HFF-Myc (cell line): ENCODE measurements at regions not wholly inside any gene's neighbourhood (a gene's known extent, or its start where the extent isn't known, plus 50 kb on each side); places are given as distances from the start of the nearest gene placed in this dataset.
A peak's percentile ranks its signal among the peaks of the same experiment; 100 is the strongest.

Experiments
- DNase-seq: peaks from one replicate; pipeline ENCODE4 v3.0.0-alpha.2; 2011; ENCODE audit warnings: low read depth; ENCODE audit errors: extremely low read depth
- H3K4me3 ChIP-seq: replicated peaks from 2 replicates; pipeline ENCODE4 v1.5.1; 2011; ENCODE audit warnings: low read depth, mild to moderate bottlenecking, control low read depth, low read length
- TF ChIP-seq, protein P1 (sequence below): IDR thresholded peaks from 2 replicates; pipeline ENCODE4 v1.5.1; 2012; ENCODE audit warnings: mild to moderate bottlenecking, low read depth, low read length, control low read depth; ENCODE audit errors: missing control alignments

DNA sequence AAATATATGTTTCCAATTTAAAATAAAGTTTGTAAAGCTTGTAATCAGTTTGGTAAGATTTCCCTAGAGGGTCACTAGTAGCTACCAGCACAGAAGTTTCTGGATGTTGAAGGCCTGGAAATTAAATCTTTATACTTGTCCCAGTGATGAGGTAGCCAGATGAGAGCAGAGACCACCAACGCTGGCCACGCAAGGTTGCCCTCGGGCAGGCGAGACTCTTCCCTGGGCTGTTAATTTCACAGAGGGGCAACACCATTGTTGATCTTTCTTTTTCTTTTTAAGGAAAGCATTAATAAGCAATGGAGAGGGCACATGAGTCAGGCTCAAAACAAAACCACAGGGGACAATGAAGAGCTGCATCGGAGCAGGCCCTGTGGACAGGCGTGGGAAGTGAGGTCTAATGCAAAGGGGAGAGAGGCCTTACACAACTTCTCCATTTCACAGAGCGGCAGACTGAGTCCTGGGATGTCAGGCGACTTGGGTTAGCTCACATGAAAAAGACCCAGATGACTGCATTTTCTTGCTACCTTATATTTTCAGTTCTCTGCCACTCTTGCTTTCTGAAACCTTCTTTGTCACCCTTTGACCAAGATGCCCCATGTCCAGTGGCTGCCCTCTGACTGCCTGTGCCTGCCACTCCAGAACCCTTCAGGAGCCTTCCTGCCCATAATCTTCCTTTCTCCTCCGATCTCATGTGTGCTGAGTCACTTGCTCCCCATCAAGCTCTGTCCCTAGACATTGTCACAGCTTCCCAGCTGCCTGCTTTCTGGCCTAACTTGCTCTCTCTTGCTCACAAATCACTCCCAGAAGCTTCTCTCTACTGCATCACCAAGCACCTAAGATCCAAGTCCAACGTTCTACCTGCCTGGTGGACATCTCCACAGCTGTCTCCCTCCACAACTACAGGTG, 107.7 kb upstream of the CDYL start:
- H3K4me3 ChIP-seq, result no peak overlapping the region
- DNase-seq, result no peak
- TF ChIP-seq, protein P1, sequence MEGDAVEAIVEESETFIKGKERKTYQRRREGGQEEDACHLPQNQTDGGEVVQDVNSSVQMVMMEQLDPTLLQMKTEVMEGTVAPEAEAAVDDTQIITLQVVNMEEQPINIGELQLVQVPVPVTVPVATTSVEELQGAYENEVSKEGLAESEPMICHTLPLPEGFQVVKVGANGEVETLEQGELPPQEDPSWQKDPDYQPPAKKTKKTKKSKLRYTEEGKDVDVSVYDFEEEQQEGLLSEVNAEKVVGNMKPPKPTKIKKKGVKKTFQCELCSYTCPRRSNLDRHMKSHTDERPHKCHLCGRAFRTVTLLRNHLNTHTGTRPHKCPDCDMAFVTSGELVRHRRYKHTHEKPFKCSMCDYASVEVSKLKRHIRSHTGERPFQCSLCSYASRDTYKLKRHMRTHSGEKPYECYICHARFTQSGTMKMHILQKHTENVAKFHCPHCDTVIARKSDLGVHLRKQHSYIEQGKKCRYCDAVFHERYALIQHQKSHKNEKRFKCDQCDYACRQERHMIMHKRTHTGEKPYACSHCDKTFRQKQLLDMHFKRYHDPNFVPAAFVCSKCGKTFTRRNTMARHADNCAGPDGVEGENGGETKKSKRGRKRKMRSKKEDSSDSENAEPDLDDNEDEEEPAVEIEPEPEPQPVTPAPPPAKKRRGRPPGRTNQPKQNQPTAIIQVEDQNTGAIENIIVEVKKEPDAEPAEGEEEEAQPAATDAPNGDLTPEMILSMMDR, result no peak

DNA sequence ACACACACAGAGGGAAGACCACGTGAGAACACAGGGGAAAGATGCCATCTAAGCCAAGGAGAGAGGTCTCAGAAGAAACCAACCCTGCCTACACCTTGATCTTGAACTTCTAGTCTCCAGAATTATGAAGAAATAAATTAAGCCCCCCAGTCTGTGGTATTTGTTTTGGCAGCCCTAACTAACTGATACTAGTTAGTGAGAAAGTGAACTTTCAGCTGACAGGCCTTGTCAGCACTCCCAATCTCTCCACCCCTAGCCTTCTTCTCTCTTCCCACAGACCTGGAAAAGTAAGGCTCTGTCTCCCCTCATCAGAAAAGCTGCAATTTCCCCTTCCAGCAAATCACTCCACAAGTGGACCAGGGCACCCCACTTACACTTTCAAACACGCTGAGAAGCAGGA, 108.6 kb upstream of the CDYL start:
- H3K4me3 ChIP-seq, result no peak overlapping the region
- no peak for DNase-seq
- TF ChIP-seq, protein P1, result no peak

DNA sequence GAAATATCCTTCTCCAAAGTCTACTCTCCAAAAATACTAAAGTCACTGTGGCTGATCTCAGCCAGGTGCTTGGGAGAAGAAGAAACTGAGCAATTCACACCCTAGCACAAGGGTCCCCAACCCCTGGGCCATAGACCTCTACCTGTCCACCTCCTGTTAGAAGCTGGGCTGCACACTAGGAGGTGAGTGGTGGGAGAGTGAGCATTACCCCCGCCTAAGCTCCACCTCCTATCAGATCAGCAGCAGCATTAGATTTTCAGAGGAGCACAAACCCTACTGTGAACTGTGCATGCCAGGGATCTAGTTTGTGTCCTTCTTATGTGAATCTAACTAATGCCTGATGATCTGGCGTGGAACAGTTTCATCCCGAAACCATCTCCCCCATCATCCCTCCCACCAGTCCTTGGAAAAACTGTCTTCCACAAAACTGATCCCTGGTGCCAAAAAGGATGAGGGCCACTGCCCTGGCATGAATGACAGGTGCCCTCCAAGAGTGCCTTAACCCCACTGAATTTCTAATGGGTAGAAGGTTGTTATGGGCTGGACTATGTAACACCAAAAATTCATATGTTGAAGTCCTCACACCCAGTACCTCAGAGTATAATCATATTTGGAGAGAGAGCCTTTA, 109.2 kb upstream of the CDYL start:
- no peak for DNase-seq
- no peak overlapping the region for H3K4me3 ChIP-seq
- TF ChIP-seq, protein P1, result no peak

DNA sequence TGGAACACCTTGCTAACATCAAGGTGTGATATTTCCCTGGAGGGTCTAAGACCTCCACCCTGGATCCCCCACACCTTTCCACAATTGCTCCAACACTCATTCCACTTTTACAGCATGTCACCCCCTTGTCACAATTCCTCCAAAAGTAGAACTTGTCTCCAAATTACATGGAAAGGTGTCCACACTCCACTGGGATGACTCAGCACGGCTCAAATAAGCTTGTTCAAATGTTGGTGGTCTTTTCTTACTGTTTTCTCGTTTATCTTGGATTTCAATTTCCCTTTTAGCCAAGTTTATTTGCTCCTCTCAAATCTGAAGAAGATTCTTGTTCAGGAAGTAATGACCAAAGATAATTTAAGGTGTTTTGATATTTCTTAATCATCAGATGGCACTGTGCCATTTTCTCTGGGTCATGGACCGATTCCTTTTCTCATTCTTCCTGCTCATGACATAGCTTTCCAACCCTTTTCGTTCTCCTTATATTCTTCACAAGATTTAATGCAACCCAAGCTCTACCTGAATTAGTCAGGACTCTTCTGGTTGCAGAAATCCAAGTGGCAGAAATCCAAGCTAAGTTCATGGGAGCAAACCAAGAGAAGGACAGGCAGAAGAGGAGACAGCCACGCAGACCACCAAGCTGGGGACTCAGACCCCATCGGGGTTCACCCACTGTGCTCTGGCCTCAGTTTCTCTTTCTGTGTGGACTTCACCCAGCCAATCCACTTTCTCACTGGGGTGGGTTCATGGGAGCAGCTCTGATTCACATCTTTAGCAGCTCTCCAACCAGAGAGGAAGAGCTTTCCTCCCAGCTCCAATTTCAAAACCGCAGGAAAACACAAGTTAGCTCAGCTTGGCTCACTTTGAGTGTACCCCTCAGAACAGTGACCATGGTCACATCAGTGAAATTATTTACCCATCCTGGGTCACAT, 110.5 kb upstream of the CDYL start:
- TF ChIP-seq, protein P1, result no peak
- DNase-seq, result no peak
- no peak overlapping the region for H3K4me3 ChIP-seq

DNA sequence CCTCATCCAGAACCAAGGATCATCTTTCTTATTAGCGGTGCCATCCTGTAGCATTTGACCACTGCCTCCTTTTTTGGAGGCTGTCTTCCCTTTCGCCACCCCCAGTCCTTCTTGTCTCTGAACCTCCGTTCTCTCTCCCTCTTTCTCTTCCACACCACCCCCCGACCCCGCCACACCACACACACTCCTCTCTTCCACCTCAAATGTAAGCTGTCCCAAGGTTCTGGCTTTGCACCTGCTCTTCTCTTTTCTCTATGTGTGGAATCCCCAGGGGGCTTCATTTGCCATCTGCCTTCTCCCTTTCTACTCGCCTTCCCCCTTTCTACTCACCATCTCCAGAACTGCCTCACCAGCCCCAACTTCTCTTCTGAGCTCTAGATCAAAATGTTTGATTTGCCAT, 111.3 kb upstream of the CDYL start:
- H3K4me3 ChIP-seq, result no peak overlapping the region
- no peak for DNase-seq
- TF ChIP-seq, protein P1, result no peak

DNA sequence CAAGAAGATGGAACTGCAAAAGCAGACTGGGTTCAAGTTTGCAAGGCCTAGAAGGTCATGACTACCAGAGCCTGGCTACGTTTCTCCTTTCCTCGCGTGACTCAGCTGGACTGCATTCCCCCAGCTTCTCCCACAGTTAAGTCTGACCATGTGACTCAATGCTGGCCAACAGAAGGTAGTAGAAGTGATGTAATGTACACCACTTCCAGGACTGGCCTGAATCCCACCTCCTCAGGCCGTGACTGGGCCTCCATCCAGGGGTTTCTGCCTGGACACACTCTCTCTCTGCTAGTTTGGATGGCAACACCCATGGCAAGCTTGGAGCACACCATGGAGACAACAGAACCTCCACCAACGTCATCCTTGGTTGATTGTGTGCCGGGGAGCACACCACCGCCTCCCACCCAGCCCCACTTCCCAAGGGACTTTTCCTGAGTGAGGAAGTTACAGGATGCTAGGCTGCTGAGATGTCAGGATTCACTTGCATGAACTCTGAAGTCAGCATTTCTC, 112.0 kb upstream of the CDYL start:
- peak; percentile 51 for DNase-seq
- TF ChIP-seq, protein P1, result no peak

More for the DNA sequence above, 112.0 kb upstream of the CDYL start:
- H3K4me3 ChIP-seq, result no peak overlapping the region
